ENCODE measurements at regions not wholly inside any gene's neighbourhood (a gene's known extent, or its start where the extent isn't known, plus 50 kb on each side); places are given as distances from the start of the nearest gene placed in this dataset.

- no peak for DNase-seq (ENCODE audit: extremely low spot score, unreplicated experiment)
- Mint-ChIP-seq H3K27ac (no peak overlapping the region), H3K9me3 (no peaks in the 10 kb centered on the region), H3K27me3 (no peaks in the 10 kb centered on the region), H3K36me3 (no peaks in the 10 kb centered on the region), H3K4me1 (ENCODE audit: unreplicated experiment) (peaks cover 10% of the 10 kb centered on the region), H3K4me3 (no peak overlapping the region)
- TF ChIP-seq CTCF (conservative IDR thresholded peaks at IDR 0.05), result no peak
These were observed 599.8 kb downstream of the COL12A1 start for GRCh38 chr6:74605922-74606581.

DNA sequence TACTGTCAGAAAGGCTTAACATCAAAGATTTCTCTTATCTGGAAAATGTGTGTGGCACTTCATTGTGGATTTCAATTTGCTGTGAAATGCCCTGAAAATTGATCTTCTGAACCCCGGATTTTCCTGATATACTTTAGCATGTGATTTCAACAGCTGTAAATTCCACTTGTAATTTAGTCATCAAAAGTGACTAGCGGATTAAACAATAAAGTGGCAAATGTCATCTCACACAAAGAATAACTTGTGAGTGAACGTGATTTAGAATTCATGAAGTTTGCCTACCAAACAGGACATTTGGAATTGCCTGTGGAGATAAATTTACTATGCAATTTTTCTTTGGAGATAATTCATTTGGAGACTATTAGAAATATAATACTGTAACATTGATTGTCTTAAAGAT is 601.6 kb downstream of the COL12A1 start:
- Mint-ChIP-seq H3K4me3 (no peak overlapping the region), H3K36me3 (no peaks in the 10 kb centered on the region), H3K9me3 (no peaks in the 10 kb centered on the region), H3K27me3 (no peaks in the 10 kb centered on the region), H3K27ac (no peak overlapping the region), H3K4me1 (ENCODE audit: unreplicated experiment) (peaks cover 3% of the 10 kb centered on the region)
- no peak for DNase-seq (ENCODE audit: extremely low spot score, unreplicated experiment)
- no peak for TF ChIP-seq CTCF (conservative IDR thresholded peaks at IDR 0.05)

DNA sequence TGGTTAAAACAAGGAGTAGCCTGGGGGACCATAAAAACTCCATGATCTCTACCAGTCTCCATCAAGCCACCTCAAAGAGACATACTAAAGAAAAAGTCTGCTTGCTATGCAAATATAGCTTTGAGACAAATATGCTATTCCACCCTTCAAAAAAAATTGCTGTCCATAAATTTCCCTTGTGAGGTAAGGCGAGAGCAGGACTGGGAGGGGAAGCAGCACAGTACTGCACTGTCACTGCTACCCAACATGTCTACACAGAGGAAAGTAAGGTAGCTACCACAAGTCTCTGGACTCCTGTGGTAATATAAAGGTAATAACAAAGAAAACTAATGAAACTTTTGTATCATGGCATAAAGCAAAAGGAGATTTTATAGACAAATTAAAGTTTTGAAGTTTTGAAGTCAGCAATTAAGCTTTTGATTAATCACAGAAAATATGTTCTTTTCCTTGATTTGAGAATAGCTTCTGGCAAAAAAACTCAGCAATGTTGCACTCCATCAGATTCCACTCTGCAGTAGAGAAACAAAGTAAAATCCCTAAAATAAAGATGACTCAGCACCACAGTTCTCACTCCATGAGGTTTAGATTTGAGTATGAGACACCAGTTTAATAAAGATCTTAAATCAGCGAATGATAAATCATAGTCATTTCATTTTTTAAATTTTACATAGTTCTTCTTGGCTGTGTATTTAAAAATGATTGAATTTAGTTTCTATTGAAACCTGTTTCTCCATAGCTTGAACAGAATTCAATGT is 602.4 kb downstream of the COL12A1 start:
- no peaks in the 10 kb centered on the region for H3K27me3 Mint-ChIP-seq
- H3K36me3 Mint-ChIP-seq, result no peaks in the 10 kb centered on the region
- no peaks in the 10 kb centered on the region for H3K9me3 Mint-ChIP-seq
- H3K27ac Mint-ChIP-seq, result no peak overlapping the region
- no peak overlapping the region for H3K4me3 Mint-ChIP-seq
- TF ChIP-seq CTCF (conservative IDR thresholded peaks at IDR 0.05), result no peak
- no peak for DNase-seq (ENCODE audit: extremely low spot score, unreplicated experiment)
- peaks cover 3% of the 10 kb centered on the region for H3K4me1 Mint-ChIP-seq (ENCODE audit: unreplicated experiment)

GRCh38 chr6:74602206-74602605 is 603.6 kb downstream of the COL12A1 start:
- H3K36me3 Mint-ChIP-seq, result no peaks in the 10 kb centered on the region
- no peak overlapping the region for H3K27ac Mint-ChIP-seq
- no peak for DNase-seq (ENCODE audit: extremely low spot score, unreplicated experiment)
- peaks cover 3% of the 10 kb centered on the region for H3K4me1 Mint-ChIP-seq (ENCODE audit: unreplicated experiment)
- H3K4me3 Mint-ChIP-seq, result no peak overlapping the region
- no peaks in the 10 kb centered on the region for H3K9me3 Mint-ChIP-seq
- TF ChIP-seq CTCF (conservative IDR thresholded peaks at IDR 0.05), result no peak
- H3K27me3 Mint-ChIP-seq, result no peaks in the 10 kb centered on the region

- H3K27me3 Mint-ChIP-seq, result no peaks in the 10 kb centered on the region
- no peak for DNase-seq (ENCODE audit: extremely low spot score, unreplicated experiment)
- no peaks in the 10 kb centered on the region for H3K9me3 Mint-ChIP-seq
- peaks cover 3% of the 10 kb centered on the region for H3K4me1 Mint-ChIP-seq (ENCODE audit: unreplicated experiment)
- H3K36me3 Mint-ChIP-seq, result no peaks in the 10 kb centered on the region
- H3K27ac Mint-ChIP-seq, result no peak overlapping the region
- H3K4me3 Mint-ChIP-seq, result no peak overlapping the region
- no peak for TF ChIP-seq CTCF (conservative IDR thresholded peaks at IDR 0.05)
These were observed 607.1 kb downstream of the COL12A1 start for GRCh38 chr6:74598462-74599393.

All from type B pancreatic cell (in vitro differentiated cells).